ACHN (cell line): ENCODE measurements at regions not wholly inside any gene's neighbourhood (a gene's known extent, or its start where the extent isn't known, plus 50 kb on each side); places are given as distances from the start of the nearest gene placed in this dataset.
A peak's percentile ranks its signal among the peaks of the same experiment; 100 is the strongest.
"Not testable (repeated sequence)": the region's sequence is repeated elsewhere in the genome, so short reads cannot be mapped to it uniquely, and the experiment has no call there.

Source experiments
- DNase-seq: peaks from one replicate; pipeline ENCODE4 v3.0.0-alpha.2; 2015
- in situ Hi-C: cut with HindIII; loops from 2 replicates; pipeline ENCODE4 v1.10.0; 2017; ENCODE audit warnings: low sequenced_read_pairs, low pct_ligation_motif_present, low pct_unique_long_range_greater_than_20kb

DNA sequence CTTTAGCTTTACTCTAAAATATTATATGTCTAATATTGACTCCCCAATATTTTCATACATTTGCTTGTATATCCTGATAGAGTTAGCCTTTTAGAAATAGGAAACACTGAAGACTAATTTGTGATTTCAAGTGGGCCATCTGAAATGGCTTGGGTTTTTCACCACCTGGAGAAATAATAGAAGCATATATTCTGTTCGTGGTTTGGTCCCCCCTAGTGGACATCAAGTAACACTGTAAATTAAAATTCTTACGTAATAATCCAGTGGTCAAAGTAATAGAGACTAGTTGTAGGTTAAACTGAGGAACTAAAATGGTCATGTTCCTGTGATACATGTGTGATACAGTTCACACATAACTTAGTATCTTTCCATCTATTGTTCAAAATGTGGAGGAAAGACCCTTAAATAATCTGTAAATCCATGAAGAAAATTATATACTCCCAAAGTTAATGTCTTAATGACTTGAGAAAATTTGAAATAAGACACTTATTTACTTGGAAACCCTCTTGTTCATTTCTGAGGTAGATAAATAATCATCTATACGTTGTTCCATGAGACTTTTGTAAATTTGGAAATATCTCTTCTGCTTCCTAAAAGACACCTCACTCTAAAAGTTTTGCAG, 79.8 kb upstream of the SMARCAD1 start:
- DNase-seq, result peak; percentile 31
- in situ Hi-C loops, result no loop called here

DNA sequence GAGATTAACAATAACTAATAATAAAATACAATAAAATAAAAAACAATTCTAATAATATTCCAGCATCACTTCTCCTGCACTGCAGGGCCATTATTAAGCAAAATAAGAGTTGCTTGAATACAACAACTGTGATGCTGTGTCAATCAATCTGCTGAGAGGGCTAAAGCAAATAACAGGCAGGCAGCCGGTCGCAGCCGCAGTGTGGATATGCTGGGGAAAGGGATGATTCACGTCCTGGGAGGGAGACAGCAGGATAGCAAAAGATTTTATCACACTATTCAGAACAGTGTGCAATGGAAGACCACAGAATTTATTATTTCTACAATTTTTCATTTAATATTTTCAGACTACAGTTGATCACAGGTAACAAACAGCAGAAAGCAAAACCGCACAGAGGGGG, 76.5 kb upstream of the SMARCAD1 start:
- no peak for DNase-seq
- in situ Hi-C loops, result no loop called here

DNA sequence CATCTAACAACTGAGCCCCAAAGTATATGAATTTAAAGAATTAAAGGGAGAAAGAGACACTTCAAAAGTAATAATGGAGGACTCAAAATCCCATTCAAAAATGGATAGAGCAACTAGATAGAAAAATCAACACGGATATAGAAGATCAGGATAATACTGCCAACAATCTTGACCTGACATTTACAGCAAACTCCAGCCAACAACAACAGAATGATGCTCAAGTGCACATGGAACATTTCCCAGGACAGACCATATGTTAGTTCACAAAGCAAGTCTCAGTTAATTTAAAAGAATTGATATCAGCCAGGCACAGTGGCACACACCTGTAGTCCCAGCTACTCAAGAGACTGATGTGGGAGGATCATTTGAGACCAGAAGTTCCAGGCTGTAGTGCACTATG, 72.0 kb upstream of the SMARCAD1 start:
- in situ Hi-C loops, result no loop called here
- no peak for DNase-seq

DNA sequence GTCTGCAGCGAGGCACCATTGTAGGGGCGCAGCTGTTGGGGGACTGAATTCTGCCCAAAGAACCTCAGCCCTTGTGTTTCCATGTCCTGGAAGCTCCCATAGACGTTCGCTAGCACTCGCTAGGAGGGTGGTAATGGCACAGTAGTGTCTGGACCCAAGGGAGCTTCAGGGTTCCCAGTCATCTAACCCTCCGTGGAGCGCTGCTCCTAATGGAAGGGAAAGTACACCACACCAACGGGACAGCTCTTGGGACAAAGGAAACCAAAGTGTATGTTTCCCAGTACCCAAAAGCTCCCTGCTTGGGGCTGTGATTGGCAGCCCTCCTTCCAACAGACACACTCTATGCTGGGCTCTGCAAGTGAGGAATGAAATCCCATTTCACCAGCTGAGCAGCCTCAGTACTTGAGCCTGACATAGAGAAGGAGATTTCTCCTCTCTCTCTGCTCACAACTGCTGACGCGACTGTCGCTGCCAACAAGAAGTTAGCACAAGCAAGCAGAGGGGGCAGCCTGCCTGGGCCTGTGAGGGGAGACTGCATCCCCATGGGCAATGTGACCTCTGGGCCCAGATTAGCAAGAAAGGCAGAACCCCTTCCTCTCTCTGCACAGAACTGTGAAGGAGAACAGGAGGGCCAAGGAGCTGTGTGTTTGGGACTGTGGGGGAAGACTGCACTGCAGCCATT, 67.6 kb upstream of the SMARCAD1 start:
- in situ Hi-C loops, result no loop called here
- no peak for DNase-seq

DNA sequence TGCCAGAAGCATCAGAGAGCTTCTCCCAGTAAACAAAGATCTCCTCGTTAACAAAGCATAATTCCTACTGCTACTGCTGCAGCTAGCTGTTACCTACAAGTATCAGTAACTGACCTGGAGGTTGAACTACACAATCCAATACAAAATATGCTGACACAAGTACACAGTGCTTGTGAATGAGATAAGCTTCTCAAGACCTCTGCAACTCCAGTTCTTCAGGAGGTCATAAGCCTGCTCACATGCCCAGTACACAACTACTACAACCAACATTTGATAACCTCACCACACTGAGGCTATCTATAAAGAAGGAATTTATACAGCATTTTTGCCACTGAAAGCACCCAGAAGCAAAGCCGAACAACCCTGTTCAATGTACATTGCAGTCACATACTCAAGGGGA, 66.7 kb upstream of the SMARCAD1 start:
- DNase-seq, result no peak
- in situ Hi-C loops, result no loop called here

DNA sequence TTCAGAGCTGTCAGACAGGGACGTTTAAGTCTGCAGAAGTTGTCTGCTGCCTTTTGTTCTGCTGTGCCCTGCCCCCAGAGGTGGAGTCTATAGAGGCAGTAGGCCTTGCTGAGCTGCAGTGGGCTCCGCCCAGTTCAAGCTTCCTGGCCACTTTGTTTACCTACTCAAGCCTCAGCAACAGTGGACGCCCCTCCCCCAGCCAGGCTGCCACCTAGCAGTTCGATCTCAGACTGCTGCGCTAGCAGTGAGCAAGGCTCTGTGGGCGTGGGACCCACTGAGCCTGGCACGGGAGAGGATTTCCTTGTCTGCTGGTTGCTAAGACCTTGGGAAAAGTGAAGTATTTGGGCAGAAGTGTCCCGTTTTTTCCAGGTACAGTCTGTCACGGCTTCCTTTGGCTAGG, 59.6 kb upstream of the SMARCAD1 start:
- DNase-seq, in situ Hi-C loops: not testable (repeated sequence)

DNA sequence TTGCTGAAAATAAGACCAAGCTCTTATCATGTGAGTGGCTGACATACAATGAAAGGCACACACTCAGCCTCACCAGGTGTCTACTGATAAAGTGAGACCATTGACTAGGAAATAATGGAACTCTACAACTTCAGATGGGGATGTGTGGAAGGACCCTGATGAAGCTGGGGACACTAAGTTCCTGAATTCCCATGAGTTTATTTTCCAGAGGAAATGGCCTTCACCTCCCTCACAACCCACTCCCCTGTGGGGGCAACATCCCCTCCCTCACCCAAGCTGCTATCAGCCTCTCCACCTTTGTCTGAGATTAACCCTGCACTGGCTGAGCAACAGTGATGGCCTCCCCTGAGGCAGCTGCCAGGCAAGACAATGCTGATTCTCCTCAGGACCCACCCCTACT, 55.2 kb upstream of the SMARCAD1 start:
- in situ Hi-C loops, result no loop called here

DNA sequence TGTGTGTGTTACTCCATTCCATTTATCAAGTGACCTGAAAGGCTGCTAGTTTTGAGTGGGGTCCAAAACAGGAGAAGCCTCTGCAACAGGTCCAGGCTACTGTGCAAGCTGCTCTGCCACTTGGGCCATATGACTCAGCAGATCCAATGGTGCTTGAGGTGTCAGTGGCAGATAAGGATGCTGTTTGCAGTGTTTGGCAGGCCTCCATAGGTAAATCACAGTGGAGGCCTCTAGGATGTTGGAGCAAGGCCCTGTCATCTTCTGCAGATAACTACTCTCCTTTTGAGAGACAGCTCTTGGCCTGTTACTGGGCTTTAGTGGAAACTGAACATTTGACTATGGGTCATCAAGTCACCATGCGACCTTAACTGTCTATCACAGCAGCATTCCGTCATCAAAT, 52.3 kb upstream of the SMARCAD1 start:
- DNase-seq, in situ Hi-C loops: not testable (repeated sequence)

More for the DNA sequence above, 55.2 kb upstream of the SMARCAD1 start:
- no peak for DNase-seq

DNA sequence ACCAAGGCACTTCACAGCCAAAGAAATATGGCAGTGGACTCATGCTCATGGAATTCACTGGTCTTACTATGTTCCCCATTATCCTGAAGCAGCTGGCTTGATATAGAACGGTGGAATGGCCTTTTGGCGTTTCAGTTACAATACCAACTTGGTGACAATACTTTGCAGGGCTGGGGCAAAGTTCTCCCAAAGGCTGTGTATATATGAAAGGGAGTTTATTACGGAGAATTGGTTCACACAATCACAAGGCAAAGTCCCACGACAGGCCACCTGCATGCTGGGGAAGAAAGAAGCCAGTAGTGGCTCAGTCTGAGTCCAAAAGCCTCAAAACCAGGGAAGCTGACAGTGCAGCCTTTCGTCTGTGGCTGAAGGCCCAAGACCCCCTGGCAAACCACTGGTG, 50.8 kb upstream of the SMARCAD1 start:
- in situ Hi-C loops, result no loop called here
- no peak for DNase-seq
